CD4-positive, alpha-beta T cell treated with Interferon alpha-2 for 1 hour (primary cell): ENCODE measurements at regions not wholly inside any gene's neighbourhood (a gene's known extent, or its start where the extent isn't known, plus 50 kb on each side); places are given as distances from the start of the nearest gene placed in this dataset.
"Not testable (repeated sequence)": the region's sequence is repeated elsewhere in the genome, so short reads cannot be mapped to it uniquely, and the experiment has no call there.

ENCODE experiments used
- DNase-seq, 2 donors: peaks; one replicate each; pipeline ENCODE4 v3.0.0-alpha.2; 2020 to 2022

DNA sequence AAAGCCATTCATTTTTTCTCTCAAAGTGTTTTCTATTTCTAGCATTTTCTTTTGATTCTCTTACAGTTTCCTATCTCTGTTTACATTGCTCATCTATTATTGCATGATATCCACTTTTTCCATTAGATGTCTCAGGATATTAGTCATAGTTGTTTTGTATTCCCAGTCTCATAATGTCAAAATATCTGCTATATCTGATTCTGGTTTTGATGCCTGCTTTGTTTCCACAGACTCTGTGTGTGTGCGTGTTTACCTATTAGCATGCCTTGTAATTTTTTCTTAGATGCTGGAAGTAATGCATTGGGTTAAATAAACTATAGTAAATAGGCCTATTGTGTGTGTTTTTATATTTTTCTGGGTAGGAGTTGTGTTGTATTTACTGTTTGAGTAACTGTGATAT lies 1126.3 kb downstream of the SORCS1 start:
- no peak for DNase-seq

DNA sequence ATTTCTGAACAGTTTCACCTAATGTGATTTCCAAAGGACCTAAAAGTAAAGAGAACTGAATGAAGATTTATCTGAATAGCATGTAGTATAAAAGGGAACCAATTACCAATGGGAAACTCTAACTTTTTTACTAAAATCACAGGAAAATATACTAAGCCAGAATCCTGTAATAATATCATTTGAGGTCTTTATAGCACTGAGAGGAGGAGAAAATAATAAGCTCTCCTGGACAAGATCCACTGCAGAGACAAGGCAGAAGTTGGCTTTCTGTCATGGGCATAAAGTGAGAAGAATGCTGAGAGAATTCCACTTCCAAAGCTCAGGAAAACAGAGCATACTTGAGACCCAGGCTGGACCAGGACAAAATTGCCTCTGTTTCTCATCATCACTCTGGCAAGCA lies 1131.4 kb downstream of the SORCS1 start:
- no peak for DNase-seq

DNA sequence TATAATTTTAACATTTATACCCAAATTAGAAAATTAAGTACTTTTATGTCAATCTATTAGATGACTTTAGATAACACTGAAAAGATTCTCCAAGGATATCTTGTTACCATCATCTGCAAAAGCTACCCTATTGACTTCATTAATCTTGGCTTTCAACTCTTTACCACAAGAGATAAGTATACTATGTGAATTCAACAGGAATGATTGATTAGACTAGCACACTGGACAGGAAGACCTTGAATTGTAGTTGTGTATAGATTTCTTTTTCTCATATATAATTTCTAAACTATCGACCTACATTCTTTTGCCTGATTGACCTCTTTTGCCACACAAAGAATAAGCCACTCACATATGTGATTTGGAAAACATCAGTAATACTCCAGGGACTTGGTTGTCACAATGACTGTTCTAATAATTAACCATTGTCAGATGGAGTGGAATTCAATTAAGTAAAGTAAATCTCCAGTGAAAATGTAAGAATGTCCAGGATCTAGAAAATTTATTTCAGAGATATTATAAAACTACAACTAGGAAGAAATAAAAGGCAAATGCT lies 1132.0 kb downstream of the SORCS1 start:
- no peak for DNase-seq

GRCh38 chr10:106027240-106027639 lies 1137.3 kb downstream of the SORCS1 start:
- DNase-seq, result no peak

DNA sequence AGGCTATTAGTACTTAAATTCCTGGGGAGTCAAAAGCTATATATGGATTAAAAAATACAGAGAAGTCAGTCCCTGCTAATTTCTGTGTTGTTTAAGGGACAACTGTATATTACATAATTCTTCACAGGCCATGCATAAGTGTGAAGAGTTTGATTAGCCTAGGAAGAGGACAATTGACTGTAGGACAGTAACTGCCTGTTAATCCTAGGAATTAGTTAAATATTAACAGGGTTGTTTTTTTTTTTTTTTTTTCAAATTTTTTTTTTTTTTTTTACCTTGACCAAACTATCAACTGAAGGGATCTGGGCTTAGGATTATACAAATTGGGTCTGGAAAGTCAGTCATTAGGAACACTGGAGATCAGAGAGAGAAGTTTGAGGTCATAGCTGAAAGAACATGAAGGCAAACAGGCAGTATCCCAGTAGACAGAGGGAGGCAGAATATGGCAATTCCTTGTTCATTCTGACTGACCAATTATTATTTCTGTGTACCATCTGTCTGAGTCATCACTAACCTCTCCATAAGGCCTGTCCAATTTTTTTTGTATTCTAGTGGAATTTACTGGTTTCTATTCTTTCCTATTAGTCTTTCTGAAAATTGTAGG lies 1139.2 kb downstream of the SORCS1 start:
- no peak for DNase-seq

- no peak for DNase-seq
Observed at GRCh38 chr10:106023329-106023728, 1141.2 kb downstream of the SORCS1 start.

GRCh38 chr10:106019559-106019958 lies 1144.9 kb downstream of the SORCS1 start:
- DNase-seq, result not testable (repeated sequence)

DNA sequence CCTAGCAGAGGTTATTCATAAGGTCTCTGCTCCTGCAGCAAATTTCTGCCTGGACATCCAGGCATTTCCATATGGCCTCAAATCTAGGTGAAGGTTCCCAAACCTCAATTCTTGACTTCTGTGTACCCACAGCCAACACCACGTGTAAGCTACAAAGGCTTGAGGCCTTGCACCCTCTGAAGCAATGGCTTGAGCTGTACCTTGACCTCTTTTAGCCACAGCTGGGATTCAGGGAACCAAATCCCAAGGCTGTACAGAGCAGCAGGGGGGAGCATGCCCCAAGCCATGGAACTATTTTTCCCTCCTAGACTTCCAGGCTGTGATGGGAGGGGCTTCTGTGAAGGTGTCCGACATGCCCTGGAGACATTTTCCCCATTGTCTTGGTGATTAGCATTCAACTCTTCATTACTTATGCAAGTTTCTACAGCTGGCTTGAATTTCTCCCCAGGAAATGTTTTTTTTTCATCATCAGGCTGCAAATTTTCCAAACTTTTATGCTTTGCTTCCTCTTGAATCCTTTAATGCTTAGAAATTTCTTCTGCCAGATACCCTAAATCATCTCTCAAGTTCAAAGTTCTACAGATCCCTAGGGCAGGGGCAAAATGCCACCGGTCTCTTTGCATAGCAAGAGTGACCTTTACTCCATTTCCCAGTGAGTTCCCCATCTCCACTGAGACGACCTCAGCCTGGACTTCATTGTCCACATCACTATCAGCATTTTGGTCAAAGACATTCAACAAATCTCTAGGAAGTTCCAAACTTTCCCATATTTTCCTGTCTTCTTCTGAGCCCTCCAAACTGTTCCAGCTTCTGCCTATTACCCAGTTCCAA lies 1148.9 kb downstream of the SORCS1 start:
- DNase-seq, result not testable (repeated sequence)

DNA sequence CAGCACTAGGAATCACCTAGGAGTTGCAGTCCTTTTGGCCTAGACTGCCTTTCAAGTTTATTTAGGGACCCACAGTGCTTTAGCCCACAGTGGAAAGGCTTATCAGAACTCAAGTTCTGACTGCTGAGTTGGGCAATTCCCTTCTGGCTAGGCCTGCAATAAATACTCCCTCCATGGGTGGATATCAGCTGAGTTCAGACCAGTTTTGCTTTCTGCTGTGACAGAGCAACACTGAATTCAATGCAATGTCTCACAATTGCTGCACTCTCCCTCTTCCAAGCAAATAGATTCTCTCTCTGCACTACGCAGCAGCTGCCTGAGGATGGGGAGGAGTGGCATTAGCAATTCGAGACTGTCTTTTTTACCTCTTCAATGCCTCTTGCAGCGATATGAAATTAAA lies 1153.3 kb downstream of the SORCS1 start:
- no peak for DNase-seq

GRCh38 chr10:106000721-106001120 lies 1163.8 kb downstream of the SORCS1 start:
- no peak for DNase-seq

- DNase-seq, result no peak
Observed at GRCh38 chr10:105993609-105994008, 1170.9 kb downstream of the SORCS1 start.

DNA sequence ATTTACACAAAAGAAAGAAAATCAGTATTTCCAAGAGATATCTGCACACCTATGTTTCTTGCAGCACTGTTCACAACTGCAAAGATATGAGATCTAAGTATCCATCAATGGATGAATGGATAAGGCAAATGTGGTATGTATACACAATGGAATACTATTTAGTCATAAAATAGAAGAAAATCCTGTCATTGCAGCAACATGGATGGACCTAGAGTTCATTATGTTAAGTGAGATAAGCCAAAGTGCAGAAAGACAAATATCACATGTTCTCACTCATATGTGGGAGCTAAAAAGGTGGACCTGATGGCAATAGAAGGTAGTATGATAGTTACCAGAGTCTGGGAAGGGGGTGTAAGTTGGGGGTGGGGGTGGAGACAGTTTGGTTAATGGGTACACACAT lies 1171.6 kb downstream of the SORCS1 start:
- no peak for DNase-seq

DNA sequence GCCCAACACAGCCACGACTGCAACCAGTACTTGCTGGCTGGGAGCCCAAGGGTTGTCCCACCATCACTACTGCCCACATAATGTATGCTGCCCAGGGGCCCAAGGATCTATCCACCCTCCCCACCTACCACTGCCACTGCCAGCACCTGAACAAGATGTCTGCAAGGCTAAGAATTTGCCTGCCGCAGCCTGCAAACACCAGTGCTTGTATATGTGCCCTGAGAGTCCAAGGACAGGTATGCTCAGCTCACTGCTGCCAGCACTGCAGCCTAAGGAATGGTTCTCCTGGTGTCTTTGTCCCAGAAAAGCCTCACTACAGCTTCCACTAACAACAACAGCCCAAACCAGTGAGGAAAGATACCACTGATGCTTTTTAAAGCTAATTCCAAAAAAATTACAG lies 1174.0 kb downstream of the SORCS1 start:
- DNase-seq, result no peak

- DNase-seq, result no peak
Observed at GRCh38 chr10:105989995-105990394, 1174.5 kb downstream of the SORCS1 start.

DNA sequence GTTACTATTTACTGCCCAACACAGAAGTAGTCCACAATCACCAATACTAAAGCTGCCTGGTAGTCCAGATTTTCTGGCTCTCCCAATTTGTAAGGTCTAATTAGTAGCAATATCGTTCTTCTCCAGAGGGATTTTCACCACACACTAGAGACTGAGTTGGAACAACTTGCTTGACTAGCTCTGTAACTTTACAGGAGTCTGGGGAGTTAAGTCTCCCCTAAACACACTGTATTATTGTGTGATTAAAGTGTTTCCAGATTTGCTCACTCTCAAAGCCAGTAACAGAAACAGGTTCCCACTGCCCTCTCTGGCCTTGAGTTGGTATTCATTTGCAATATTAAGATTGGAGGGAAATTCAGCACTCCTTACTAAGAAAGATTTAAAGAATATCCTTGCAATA lies 1175.7 kb downstream of the SORCS1 start:
- DNase-seq, result no peak

DNA sequence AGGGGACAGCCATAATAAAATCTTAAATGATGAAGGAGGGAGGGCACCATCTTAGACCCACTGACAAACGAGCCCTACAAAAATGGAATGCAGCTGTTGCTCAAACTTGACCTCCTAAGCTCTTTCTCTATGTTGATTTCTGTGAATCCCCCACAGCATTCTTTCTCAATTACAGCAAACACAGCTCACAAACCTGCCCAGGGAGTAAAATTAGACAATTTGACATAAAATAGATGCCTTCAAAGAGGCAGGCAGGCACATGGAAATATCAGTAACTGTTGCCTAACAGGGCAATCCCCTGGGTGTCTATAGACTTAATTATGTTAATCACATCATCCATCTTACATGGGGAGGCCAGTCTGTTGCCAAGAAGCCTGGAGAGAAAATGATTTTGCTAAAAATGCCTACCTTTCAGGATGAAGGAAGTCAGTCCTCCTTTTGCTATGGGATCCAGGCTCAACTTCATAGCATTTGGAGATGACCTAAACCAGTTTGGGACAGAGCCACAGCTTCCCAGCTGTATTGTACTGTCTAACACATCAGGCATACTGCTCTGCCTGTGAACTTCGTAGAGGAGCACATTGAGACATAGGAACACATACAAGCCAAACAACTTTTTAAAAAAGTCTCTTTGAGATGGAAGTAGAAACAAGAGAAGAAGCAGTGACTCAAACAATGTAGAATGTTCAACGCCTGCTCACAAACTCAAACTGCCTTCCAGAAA lies 1177.4 kb downstream of the SORCS1 start:
- no peak for DNase-seq

DNA sequence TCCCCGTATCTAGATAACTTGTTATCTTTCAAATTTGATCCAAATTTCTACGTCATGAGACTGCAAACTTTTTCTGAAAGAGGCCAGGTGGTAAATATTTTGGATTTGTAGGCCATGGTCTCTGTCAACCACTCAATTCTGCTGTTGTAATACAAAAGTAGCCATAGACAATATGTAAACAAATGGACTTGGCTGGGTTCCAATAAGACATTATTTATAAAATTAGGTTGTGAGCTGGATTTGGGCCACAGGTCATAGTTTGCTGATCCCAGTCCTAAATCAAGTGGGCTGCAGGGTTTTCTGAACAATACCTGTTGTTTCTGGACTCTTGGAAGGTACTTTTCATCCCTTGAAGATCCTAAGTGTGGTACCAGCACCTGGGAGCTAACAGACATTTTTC lies 1178.0 kb downstream of the SORCS1 start:
- DNase-seq, result no peak

GRCh38 chr10:105982735-105983134 lies 1181.8 kb downstream of the SORCS1 start:
- no peak for DNase-seq

DNA sequence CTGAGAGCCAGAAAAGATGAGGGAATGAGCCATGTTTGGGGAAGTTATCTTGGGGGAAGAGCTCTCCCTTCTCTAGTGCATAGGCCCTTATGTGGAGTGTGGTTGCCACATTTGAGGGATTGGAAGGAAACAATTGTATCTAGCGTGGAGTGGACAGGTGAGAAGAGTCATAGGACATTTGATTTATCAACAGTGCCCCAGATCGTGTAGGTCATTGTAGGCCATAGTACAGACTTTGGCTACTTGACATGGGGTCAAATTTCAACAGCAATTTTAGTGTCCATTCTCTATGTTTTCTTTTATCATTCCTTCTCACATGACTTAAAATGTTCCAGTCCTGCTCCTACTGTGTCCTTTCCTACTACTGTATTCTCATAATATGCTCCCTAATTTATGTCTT lies 1182.8 kb downstream of the SORCS1 start:
- DNase-seq, result no peak

DNA sequence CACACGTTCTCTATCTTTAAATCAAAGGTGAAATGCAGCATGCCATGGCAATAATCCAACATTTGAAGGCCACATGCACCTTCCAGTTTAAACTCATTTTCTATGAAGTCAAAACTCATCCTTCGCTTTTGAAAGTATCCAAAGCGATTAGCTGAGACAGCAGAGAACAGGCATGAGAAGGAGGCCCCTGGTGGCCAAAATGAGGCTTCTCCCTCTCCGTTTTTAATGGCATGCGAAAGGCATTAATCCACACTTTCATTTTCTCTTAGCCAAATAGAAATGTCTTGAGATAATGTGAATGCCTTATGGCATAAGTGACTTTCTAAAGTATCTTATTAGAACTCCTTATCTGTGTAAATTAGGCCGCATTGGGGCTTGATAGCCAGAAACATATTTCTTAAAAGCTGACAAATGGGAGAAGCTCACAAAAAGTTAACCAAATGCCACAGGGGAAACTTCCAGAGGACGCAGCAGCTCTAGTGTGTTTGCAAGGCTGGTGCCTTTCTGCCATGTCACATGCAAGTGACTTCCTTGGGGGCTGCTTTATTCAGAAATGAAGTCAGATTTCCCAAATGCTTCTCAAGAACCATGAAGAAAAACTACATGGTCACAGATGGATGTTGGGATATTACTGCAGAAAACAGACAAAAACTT lies 1189.6 kb downstream of the SORCS1 start:
- DNase-seq, result no peak

GRCh38 chr10:105973902-105974301 lies 1190.6 kb downstream of the SORCS1 start:
- DNase-seq, result no peak

DNA sequence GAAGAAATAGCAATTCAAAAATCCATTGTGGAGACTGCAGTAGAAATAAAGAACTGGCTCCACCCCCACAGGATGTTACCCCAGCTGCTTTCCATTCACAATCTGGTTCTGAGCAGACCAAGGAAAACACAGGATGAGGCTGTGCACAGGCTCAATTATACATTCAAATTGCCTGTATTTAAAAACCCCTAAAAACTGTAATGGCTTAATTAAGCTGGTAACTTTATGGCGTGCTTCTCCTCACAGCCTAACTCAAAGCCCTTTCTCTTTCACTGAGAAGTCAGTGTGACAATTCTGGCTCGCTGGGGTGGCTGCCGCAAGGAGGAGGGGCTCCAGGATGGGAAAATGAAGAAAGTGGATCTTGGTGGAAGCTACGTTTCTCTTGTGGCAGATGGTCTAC lies 1191.1 kb downstream of the SORCS1 start:
- DNase-seq, result no peak

- no peak for DNase-seq
Observed at GRCh38 chr10:105971460-105971859, 1193.0 kb downstream of the SORCS1 start.
